ENCODE measurements at regions not wholly inside any gene's neighbourhood (a gene's known extent, or its start where the extent isn't known, plus 50 kb on each side); places are given as distances from the start of the nearest gene placed in this dataset.

- Histone ChIP-seq H3F3A (ENCODE audit: insufficient read depth) (no peaks in the 10 kb centered on the region), H3K4me3 (ENCODE audit: insufficient read depth, low read length, poor library complexity, severe bottlenecking) (no peak overlapping the region), H3K4me2 (ENCODE audit: low read depth, low read length, poor library complexity, severe bottlenecking) (no peak overlapping the region), H4K20me1 (ENCODE audit: low read depth, low read length) (no peaks in the 10 kb centered on the region), H3K27me3 (ENCODE audit: low read length) (no peaks in the 10 kb centered on the region), H3K9ac (ENCODE audit: low read length) (no peak overlapping the region), H3K79me2 (ENCODE audit: insufficient read depth, low read length) (no peaks in the 10 kb centered on the region), H3K27ac (ENCODE audit: low read depth, low read length) (no peak overlapping the region), H3K9me3 (ENCODE audit: insufficient read depth, low read length) (no peaks in the 10 kb centered on the region), H3K36me3 (ENCODE audit: low read length) (no peaks in the 10 kb centered on the region), H3K9me2 (replicated peaks; ENCODE audit: insufficient read depth, low read length) (no peaks in the 10 kb centered on the region), H2AFZ (ENCODE audit: low read depth, low read length, severe bottlenecking) (no peak overlapping the region)
- TF ChIP-seq EZH2phosphoT487 (conservative IDR thresholded peaks at IDR 0.05; ENCODE audit: low read length) (no peak), CTCF (IDR thresholded peaks at IDR 0.05; ENCODE audit: insufficient read depth, low read length, poor library complexity, severe bottlenecking) (no peak)
These were observed 72.3 kb upstream of the C1QTNF9B start for GRCh38 chr13:23969647-23970046.

- Histone ChIP-seq H3K9me3 (ENCODE audit: insufficient read depth, low read length) (no peaks in the 10 kb centered on the region), H3K79me2 (ENCODE audit: insufficient read depth, low read length) (no peaks in the 10 kb centered on the region), H3F3A (ENCODE audit: insufficient read depth) (no peaks in the 10 kb centered on the region), H3K4me3 (ENCODE audit: insufficient read depth, low read length, poor library complexity, severe bottlenecking) (no peak overlapping the region), H3K4me2 (ENCODE audit: low read depth, low read length, poor library complexity, severe bottlenecking) (no peak overlapping the region), H3K36me3 (ENCODE audit: low read length) (no peaks in the 10 kb centered on the region), H3K9me2 (replicated peaks; ENCODE audit: insufficient read depth, low read length) (no peaks in the 10 kb centered on the region), H4K20me1 (ENCODE audit: low read depth, low read length) (no peaks in the 10 kb centered on the region), H3K27me3 (ENCODE audit: low read length) (no peaks in the 10 kb centered on the region), H2AFZ (ENCODE audit: low read depth, low read length, severe bottlenecking) (no peak overlapping the region), H3K9ac (ENCODE audit: low read length) (no peak overlapping the region), H3K27ac (ENCODE audit: low read depth, low read length) (no peak overlapping the region)
- TF ChIP-seq EZH2phosphoT487 (conservative IDR thresholded peaks at IDR 0.05; ENCODE audit: low read length) (no peak), CTCF (IDR thresholded peaks at IDR 0.05; ENCODE audit: insufficient read depth, low read length, poor library complexity, severe bottlenecking) (no peak)
These were observed 82.3 kb upstream of the C1QTNF9B start for GRCh38 chr13:23979361-23980159.

GRCh38 chr13:23980160-23980551, 82.9 kb upstream of the C1QTNF9B start:
- H2AFZ ChIP-seq (ENCODE audit: low read depth, low read length, severe bottlenecking), result no peak overlapping the region
- H3K4me2 ChIP-seq (ENCODE audit: low read depth, low read length, poor library complexity, severe bottlenecking), result no peak overlapping the region
- no peak overlapping the region for H3K4me3 ChIP-seq (ENCODE audit: insufficient read depth, low read length, poor library complexity, severe bottlenecking)
- no peaks in the 10 kb centered on the region for H3K79me2 ChIP-seq (ENCODE audit: insufficient read depth, low read length)
- no peak overlapping the region for H3K9ac ChIP-seq (ENCODE audit: low read length)
- H4K20me1 ChIP-seq (ENCODE audit: low read depth, low read length), result no peaks in the 10 kb centered on the region
- H3K9me2 ChIP-seq (replicated peaks; ENCODE audit: insufficient read depth, low read length), result no peaks in the 10 kb centered on the region
- no peaks in the 10 kb centered on the region for H3K36me3 ChIP-seq (ENCODE audit: low read length)
- no peaks in the 10 kb centered on the region for H3F3A ChIP-seq (ENCODE audit: insufficient read depth)
- H3K27ac ChIP-seq (ENCODE audit: low read depth, low read length), result no peak overlapping the region
- no peaks in the 10 kb centered on the region for H3K9me3 ChIP-seq (ENCODE audit: insufficient read depth, low read length)
- no peak for TF ChIP-seq CTCF (IDR thresholded peaks at IDR 0.05; ENCODE audit: insufficient read depth, low read length, poor library complexity, severe bottlenecking)
- TF ChIP-seq EZH2phosphoT487 (conservative IDR thresholded peaks at IDR 0.05; ENCODE audit: low read length), result no peak
- H3K27me3 ChIP-seq (ENCODE audit: low read length), result no peaks in the 10 kb centered on the region
